ENCODE measurements at regions not wholly inside any gene's neighbourhood (a gene's known extent, or its start where the extent isn't known, plus 50 kb on each side); places are given as distances from the start of the nearest gene placed in this dataset.

GRCh38 chr12:126389220-126389841 lies 1324.1 kb downstream of the AACS start:
- Mint-ChIP-seq H3K27me3 (no peaks in the 10 kb centered on the region), H3K36me3 (ENCODE audit: low read depth) (no peaks in the 10 kb centered on the region), H3K4me1 (ENCODE audit: low read depth) (no peaks in the 10 kb centered on the region), H3K27ac (no peak overlapping the region), H3K9me3 (peaks cover 3% of the 10 kb centered on the region), H3K4me3 (no peak overlapping the region)
- ATAC-seq = no peak
- no peak for DNase-seq
- ChIA-PET CTCF (no interaction called here), POLR2A (no interaction called here)
- TF ChIP-seq, protein P1, sequence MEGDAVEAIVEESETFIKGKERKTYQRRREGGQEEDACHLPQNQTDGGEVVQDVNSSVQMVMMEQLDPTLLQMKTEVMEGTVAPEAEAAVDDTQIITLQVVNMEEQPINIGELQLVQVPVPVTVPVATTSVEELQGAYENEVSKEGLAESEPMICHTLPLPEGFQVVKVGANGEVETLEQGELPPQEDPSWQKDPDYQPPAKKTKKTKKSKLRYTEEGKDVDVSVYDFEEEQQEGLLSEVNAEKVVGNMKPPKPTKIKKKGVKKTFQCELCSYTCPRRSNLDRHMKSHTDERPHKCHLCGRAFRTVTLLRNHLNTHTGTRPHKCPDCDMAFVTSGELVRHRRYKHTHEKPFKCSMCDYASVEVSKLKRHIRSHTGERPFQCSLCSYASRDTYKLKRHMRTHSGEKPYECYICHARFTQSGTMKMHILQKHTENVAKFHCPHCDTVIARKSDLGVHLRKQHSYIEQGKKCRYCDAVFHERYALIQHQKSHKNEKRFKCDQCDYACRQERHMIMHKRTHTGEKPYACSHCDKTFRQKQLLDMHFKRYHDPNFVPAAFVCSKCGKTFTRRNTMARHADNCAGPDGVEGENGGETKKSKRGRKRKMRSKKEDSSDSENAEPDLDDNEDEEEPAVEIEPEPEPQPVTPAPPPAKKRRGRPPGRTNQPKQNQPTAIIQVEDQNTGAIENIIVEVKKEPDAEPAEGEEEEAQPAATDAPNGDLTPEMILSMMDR (IDR thresholded peaks at IDR 0.05) = no peak
- intact Hi-C loops (cut with micrococcal nuclease) = no loop called here

- Mint-ChIP-seq H3K27me3 (no peaks in the 10 kb centered on the region), H3K36me3 (ENCODE audit: low read depth) (no peaks in the 10 kb centered on the region), H3K9me3 (peaks cover 3% of the 10 kb centered on the region), H3K4me1 (ENCODE audit: low read depth) (no peaks in the 10 kb centered on the region), H3K27ac (no peak overlapping the region), H3K4me3 (no peak overlapping the region)
- CTCF ChIA-PET = no interaction called here
- ATAC-seq = no peak
- DNase-seq = no peak
- POLR2A ChIA-PET = no interaction called here
- TF ChIP-seq, protein P1 (IDR thresholded peaks at IDR 0.05) = no peak
- intact Hi-C loops (cut with micrococcal nuclease) = no loop called here
Observed at GRCh38 chr12:126389961-126390360, 1324.7 kb downstream of the AACS start.

GRCh38 chr12:126390969-126391566 lies 1325.8 kb downstream of the AACS start:
- CTCF ChIA-PET = no interaction called here
- DNase-seq (no peak), ATAC-seq (no peak)
- Mint-ChIP-seq H3K27ac (no peak overlapping the region), H3K36me3 (ENCODE audit: low read depth) (no peaks in the 10 kb centered on the region), H3K9me3 (peaks cover 3% of the 10 kb centered on the region), H3K27me3 (no peaks in the 10 kb centered on the region), H3K4me1 (ENCODE audit: low read depth) (no peaks in the 10 kb centered on the region), H3K4me3 (no peak overlapping the region)
- POLR2A ChIA-PET = no interaction called here
- intact Hi-C loops (cut with micrococcal nuclease) = no loop called here
- TF ChIP-seq, protein P1 (IDR thresholded peaks at IDR 0.05) = no peak

DNA sequence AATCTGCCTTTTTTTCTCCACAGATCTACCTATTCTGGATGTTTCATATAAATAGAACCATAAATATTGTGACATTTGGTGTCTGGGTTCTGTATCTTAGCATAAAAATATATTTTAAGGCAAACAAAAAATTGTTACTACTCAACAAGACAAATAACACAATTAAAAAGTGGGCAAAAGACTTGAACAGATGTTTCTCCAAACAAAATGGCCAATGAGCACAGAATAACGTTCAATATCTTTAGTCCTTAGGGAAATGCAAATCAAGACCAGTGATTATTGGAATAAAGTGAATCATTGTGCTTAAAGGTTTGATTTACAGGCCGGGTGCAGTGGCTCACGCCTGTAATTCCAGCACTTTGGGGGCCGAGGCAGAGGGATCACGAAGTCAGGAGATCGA lies 1331.3 kb downstream of the AACS start:
- TF ChIP-seq, protein P1 (IDR thresholded peaks at IDR 0.05) = no peak
- DNase-seq = no peak
- CTCF ChIA-PET = no interaction called here
- Mint-ChIP-seq H3K4me1 (ENCODE audit: low read depth) (no peaks in the 10 kb centered on the region), H3K9me3 (peaks cover 1% of the 10 kb centered on the region), H3K27me3 (no peaks in the 10 kb centered on the region), H3K36me3 (ENCODE audit: low read depth) (no peaks in the 10 kb centered on the region), H3K27ac (no peak overlapping the region), H3K4me3 (no peak overlapping the region)
- no peak for ATAC-seq
- intact Hi-C loops (cut with micrococcal nuclease) = no loop called here
- POLR2A ChIA-PET = no interaction called here

DNA sequence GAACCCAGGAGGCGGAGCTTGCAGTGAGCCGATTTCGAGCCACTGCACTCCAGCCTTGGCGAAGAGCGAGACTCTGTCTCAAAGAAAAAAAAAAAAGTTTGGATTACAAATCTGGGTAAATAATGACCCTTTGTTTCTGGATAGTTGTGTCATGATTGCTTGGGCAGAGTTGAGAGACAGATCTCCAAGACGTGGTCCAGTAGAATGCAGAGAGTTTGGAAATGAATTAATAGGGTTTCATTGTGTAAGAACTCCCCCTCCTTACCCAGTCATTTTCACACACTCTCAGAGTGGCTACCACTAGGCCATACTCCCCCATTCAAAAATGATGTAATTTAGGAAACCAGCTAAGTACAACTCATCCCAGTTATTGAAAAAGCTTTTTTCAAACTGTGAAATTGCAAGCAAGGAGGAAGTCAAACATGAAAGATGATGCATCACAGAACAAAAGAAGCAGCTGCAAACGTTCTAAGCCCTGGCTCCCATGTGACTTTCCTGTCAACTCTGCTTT lies 1331.9 kb downstream of the AACS start:
- CTCF ChIA-PET = no interaction called here
- intact Hi-C loops (cut with micrococcal nuclease) = no loop called here
- Mint-ChIP-seq H3K27me3 (no peaks in the 10 kb centered on the region), H3K27ac (no peak overlapping the region), H3K4me1 (ENCODE audit: low read depth) (no peaks in the 10 kb centered on the region), H3K4me3 (no peak overlapping the region), H3K9me3 (peaks cover 1% of the 10 kb centered on the region), H3K36me3 (ENCODE audit: low read depth) (no peaks in the 10 kb centered on the region)
- POLR2A ChIA-PET = no interaction called here
- TF ChIP-seq, protein P1 (IDR thresholded peaks at IDR 0.05) = no peak
- DNase-seq = no peak
- no peak for ATAC-seq
